Esophagus squamous epithelium (tissue), 4 donors: ENCODE measurements at regions not wholly inside any gene's neighbourhood (a gene's known extent, or its start where the extent isn't known, plus 50 kb on each side); places are given as distances from the start of the nearest gene placed in this dataset.

Experiments
- CTCF ChIP-seq, 6 experiments: fragments of 450-650 bp in 4 of 6; fragments of 200-600 bp in 2 of 6; sonication (generic) in 2 of 6; IDR thresholded peaks; one replicate each; pipeline ENCODE4 v1.5.1; 2016 to 2019; ENCODE audit warnings: antibody characterized with exemption in 6 of 6, mild to moderate bottlenecking in 4 of 6, moderate library complexity in 4 of 6
- POLR2A ChIP-seq, 4 donors: fragments of 450-650 bp; IDR thresholded peaks; one replicate each; pipeline ENCODE4 v1.6.1; 2017; ENCODE audit warnings: antibody characterized with exemption in 4 of 4, mild to moderate bottlenecking in 4 of 4, moderate library complexity in 3 of 4

DNA sequence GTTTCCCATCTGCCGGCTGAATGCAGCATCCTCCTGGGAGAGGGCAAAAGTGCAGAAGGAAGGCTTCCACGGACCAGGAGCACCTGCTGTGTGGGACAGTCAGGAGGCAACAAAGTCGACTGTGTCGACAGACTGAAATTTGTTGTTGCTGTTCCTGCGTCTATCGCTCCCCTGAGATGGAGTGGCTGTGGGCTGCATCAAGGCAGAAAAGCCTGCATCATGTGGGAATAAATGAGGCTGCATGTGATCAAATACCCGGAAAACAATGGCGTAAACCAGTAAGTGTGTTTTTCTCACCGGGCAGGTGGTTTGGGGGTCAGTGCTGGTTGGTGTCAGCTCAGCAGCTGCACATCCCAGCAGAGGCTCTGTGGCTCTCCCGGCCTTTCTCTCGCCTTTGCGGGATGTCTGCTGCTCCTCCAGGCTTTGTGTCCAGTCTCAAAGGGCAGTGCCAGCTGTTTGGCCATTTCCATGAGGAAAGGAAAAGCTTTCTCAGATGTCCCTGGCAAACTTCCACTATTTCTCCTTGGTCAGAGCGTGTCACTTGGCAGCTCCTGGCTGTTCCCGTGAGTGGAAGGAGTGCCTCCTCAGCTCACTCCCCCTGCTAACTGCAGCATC, 262.4 kb downstream of the NDUFA10 start:
- TF ChIP-seq POLR2A (IDR thresholded peaks at IDR 0.05) (no peak), CTCF (IDR thresholded peaks at IDR 0.05) (no peak)
